Activated T-helper 1 cell treated with anti-CD3 and anti-CD28 coated beads, Interleukin-2, amount 50 U/mL, for 16 hours (primary cell): ENCODE measurements at regions not wholly inside any gene's neighbourhood (a gene's known extent, or its start where the extent isn't known, plus 50 kb on each side); places are given as distances from the start of the nearest gene placed in this dataset.

Experiments
- DNase-seq, 2 donors: peaks; one replicate each; pipeline ENCODE4 v3.0.0-alpha.2; 2020; ENCODE audit warnings: low read depth in 1 of 2, low spot score in 1 of 2

DNA sequence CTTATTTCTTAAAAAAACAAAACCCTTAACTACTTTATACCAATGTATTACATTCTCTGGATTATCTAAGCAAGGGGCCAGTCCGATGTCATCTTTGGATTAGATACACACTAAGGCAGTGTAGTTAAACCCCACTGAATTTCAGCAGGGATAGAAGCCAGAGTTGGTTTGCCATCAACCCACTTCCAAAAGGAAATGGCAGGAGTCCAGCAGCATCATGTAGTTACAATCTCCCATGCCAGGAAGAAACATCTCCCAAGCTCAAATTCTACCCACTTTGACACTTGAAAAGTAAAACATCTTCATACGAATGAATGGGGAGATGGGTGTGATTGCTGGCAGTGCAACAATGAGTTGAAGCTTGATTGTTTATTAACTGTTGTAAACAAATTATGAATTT, 203.5 kb upstream of the PLXNC1 start:
- no peak for DNase-seq

DNA sequence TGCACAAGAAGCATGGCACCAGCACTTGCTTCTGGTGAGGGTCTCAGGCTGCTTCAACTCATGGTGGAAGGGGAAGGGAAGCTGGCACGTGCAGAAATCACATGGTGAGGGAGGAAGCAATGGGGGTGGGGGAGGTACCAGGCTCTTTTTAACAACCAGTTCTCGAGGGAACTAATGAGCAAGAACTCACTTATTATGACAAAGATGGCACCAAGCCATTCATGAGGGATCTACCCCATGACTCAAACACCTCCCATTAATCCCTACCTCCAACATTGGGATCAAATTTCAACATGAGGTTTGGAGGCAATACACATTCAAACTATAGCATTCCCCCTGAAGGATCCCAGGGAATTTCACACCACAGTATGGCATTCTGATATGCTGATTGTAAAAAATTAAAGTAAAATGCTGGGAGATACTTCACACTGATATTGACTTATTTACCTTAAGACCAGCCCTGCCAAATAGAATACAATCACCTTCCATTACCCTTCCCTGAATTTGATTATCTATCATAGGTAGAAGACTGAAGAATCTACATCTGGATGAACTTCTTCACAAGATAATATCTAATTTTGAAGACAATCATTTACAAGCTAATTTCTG, 201.7 kb upstream of the PLXNC1 start:
- no peak for DNase-seq

DNA sequence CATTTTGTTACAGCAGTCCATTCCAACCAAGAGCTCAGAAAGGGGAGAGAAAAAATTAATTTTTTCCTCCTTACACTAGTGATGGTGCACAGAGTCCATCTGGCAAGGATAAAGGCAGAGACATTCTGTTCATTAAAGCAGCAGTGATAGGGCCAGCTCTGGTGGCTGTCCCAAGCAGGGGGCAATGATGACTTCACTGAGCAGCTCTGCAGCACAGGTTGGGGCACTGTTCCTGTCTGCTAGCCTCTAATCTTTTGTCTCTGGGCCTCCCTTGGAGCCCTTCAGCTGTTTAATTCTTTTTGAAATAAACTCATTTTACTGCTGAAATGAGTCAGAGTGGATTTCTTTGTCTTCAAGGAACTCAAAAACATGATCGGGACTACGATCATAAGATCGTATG, 200.9 kb upstream of the PLXNC1 start:
- DNase-seq: no peak

DNA sequence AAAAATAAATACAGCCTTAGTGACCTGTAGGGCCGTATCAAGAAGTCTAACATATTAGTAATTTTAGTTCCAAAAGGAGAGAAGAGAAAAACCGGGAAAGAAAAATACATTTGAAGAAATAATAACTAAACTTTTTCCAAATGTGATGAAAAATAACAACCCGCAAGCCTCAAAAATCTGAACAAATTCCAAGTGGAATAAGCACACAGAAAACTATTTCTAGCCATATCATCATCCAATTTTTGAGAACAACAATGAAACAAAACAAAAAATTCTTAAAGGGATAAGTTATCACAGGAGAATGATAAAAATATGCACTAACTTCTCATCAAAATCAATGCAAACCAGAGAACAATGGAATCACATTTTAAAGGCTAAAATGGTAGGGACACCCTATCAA, 198.1 kb upstream of the PLXNC1 start:
- DNase-seq: no peak

DNA sequence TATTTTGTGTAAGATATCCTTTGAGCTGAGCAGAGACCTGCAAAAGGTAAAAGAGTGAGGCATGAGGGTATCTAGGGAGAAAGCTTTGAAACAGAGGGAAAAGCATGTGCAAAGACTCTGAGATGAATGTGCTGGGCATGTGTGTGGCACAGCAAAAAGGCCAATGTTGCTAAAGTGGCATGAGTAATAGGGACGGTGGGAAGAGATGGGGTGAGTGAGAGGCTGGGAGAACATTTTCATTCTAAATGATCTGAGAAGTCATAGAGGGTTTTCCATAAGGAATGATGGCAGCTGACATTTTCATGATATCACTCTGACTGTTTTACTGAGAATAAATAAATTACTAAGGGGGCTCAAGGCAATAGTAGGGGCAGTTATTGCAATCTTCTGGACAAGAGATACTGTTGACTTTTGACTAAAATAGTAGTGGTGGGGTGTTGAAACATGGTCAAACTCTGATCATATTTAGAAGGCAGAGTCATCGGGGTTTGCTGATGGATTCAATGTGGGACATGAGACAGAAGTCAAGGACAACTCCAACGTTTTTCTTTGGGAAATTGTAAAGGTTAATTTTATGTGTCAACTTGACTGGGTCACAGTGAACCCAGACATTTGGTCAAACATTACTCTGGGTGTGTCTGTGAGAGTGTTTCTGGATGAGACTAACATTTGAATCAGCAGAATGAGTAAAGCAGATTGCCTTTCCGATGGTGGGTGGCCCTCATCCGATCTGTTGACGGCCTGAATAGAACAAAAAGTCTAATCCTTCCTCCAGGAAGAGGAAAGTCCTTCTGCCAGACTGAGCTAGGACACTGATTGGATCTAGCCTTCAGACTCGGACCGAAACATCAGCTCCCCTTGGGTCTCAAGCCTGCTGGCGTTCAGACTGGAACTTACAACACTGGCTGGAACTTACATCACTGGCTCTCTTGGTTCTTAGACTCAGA, 193.9 kb upstream of the PLXNC1 start:
- DNase-seq: no peak

DNA sequence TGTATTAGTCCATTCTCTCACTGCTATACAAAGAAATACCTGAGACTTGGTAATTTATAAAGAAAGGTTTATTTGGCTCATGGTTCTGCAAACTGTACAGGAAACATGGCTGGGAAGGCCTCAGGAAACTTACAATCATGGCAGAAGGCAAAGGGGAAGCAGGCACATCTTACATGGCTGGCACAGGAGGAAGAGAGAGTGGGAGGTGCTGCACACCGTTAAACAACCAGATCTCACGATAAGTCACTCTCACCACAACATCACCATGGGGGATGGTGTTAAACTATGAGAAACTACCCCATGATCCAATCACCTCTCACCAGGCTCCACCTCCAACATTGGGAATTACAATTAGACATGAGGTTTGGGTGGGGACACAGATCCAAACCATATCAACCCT, 191.8 kb upstream of the PLXNC1 start:
- no peak for DNase-seq

DNA sequence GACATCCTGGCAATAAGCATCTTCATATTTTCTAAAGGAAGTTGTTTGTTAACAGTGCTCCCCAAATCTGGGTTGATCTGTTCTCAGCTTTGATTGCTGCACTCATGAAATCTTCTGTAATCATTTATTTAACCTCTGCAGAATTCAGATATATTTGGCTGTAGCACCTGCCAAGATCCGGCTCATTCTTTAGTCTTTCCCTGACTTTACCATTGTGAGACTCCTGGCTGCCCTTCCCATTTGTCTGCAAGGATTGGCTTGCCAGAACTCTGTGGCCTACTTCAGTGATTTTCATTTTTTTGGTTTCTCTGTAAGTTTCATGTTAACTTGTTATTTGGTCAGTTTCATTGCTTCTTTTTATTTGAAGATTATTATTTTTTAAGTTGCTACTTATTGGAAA, 191.2 kb upstream of the PLXNC1 start:
- no peak for DNase-seq

DNA sequence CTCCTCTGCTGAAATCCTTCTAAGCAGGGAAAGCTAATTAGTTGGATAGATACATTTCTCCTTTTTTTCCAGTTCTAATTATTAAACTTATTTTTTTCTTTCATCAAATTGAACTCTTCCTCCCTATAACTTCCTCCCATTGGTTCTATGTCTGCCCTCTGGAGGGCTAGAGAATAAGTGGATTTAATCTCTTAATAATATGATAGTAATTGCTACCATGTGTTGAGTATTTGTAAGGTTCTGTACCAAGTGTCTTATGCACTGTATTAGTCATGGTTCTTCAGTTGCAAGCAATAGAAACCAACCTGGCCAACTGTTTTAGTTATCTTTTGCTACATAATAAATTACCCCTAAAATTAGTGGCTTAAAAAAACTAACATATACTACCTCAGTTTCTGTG, 190.5 kb upstream of the PLXNC1 start:
- no peak for DNase-seq

DNA sequence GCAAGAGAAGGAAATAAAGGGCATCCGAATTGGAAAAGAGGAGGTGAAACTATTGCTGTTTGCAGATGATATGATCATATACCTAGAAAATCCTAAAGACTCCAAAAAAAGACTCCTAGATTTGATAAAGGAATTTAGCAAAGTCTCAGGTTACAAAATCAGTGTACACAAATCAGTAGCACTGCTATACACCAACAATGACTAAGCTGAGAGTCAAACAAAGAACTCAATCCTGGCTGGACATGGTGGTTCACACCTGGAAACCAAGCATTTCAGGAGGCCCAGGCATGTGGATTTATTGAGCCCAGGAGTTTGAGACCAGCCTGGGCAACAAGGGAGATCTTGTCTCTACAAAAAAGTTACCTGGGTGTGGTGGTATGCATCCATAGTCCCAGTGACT, 188.7 kb upstream of the PLXNC1 start:
- no peak for DNase-seq

DNA sequence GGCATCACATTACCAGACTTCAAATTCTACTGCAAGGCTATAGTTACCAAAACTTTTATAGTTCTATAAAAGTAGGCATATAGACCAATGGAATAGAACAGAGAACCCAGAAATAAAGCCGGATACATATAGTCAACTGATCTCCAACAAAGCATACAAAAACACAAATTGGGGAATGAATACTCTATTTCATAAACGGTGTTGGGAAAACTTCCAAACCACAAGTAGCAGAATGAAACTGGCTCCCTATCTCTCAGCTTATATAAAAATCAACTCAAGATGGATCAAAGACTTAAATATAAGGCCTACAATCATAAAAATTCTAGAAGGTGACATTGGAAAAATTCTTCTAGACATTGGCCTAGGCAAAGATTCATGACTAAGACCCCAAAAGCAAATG, 187.9 kb upstream of the PLXNC1 start:
- no peak for DNase-seq

DNA sequence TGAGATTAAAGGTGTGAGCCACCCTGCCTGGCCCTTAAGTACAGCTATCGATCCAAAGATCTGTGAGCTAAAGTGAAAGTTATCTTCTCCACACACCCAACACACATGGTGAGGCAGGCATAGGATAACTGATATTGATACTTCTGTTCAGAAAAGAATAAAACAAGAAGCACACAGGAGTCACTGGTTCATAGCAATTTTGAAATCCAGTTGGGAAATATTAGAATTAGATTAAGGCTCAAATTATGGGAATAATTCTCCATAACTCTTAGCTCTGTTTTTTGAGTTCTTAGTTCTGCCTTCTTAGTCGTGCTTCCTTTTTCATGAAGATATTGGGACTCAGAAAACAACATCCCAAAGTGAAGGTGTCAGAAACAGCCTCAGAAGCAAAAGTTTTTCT, 186.0 kb upstream of the PLXNC1 start:
- DNase-seq: no peak

DNA sequence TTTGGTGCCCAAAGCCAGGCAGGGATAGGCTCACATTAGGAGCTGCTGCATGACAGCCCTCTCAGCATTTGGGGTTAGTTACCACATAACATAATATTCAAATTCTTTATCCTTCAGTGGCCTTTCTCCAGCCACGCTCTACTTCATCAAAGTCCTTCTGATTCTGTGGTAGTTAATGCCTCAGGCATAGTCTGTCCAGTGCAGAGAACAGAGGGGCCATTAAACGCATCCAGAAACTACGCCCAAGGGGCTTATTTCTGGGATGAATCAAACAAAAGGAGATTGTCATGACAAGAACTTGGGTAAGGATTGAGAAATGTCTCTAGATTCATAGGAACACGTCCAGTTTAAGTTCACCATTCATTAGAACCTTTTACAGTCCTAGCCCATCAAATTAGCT, 183.4 kb upstream of the PLXNC1 start:
- DNase-seq: no peak

DNA sequence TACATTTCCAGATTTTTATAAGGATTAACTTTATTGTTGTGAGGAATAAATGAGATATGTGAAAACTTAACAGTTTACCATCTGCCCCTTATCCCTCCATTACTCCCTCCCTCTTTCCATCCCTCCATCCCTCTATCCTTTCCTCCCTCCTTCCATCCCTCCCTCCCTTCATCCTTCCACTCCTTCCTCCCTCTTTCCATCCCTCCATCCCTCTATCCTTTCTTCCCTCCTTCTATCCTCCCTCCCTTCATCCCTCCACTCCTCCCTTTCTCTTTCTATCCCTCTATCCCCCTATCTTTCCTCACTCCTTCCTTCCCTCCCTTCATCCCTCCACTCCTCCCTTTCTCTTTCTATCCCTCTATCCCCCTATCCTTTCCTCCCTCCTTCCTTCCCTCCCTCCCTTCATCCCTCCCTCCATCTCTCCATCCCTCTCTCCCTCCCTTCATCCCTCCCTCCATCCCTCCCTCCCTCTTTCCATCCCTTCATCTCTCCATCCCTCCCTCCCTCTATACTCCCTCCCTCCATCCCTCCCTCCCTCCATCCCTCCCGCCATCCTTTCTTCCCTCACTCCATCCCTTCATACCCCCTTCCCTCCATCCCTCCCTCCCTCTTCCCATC, 181.8 kb upstream of the PLXNC1 start:
- DNase-seq: no peak

DNA sequence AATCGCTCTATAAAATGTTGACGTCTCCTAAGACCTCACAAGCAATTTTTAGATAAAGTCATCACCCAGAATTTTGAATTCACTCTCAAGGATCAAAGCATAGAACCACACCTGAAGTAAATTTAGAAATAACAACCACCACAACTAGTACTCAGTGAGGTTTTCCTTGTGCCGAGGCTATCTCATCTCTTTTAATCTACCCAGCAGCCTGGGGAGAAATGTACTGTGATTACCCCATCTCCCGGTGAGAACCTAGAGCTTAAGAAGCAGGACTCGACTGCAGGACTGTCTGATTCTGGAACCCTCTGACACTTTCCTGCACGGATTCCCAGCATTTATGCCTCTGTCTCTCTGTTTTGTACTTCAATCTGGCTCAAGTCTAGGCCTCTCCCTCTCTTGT, 180.9 kb upstream of the PLXNC1 start:
- no peak for DNase-seq

DNA sequence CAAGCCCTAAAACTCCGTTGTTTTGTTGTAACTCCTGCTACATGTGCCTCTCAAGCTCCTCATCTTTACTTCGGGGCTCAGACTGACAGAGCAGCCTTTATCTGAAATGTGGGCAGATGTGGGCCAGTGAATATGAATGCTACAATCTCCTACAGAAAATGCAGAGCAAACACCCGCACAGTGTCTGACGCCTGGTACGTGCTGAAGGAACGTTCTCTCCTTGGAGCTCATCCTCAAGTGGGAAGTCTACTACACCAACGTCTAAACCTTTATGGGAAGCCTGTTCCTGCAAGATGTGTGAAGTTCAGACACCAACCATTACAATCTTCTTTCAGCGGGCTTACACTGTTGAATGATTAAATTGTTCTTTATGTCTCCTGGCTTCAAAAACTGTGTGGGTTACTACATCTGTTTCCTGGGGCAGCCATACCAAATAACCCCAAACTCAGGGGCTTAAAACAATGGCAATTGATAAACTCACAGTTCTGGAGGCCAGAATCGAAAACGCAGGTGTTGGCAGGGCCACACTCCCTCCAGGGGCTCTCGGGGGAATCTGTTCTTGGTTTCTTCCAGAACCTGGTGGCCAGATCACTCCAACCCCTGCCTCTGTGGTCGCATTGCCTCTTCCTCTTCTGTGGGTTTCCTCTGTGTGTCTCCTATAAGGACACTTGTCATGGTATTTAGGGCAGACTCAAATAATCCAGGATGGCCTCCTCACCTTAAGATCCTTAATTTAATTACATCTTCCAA, 179.7 kb upstream of the PLXNC1 start:
- no peak for DNase-seq

DNA sequence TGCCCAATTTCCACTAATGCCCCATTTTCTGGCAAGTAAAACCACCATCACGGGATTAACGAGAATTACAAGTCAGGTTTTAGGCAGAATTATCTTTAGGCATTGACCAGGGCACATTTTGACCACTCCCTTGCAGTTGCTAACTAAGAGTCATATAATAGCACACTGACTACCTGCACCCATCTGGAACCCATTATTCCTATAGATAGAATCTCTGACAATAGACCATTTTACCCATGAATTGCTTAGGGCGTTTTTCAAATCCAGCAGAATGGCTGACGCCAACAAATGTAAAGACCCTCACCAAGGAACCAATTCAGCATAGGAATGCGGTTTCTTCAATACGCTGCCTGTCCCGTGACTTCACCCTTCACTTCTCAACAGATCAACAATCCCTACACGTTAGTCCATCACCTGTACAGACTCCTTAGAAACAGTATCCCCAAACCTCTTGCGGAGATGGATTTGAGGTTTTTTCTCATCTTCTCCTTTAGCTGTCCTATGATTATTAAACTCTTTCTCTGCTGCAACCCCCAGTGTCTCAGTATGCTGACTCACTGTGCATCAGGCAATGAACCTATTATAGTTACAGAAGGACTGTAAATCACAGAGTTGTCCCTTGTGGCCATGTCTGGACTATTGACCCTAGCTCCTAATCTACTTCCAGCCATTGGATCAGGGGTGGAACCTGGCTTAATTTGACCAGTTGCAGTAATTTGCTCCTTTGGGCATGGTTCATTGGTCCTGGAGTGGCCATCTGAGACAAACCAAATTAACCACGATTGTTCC, 177.3 kb upstream of the PLXNC1 start:
- no peak for DNase-seq

DNA sequence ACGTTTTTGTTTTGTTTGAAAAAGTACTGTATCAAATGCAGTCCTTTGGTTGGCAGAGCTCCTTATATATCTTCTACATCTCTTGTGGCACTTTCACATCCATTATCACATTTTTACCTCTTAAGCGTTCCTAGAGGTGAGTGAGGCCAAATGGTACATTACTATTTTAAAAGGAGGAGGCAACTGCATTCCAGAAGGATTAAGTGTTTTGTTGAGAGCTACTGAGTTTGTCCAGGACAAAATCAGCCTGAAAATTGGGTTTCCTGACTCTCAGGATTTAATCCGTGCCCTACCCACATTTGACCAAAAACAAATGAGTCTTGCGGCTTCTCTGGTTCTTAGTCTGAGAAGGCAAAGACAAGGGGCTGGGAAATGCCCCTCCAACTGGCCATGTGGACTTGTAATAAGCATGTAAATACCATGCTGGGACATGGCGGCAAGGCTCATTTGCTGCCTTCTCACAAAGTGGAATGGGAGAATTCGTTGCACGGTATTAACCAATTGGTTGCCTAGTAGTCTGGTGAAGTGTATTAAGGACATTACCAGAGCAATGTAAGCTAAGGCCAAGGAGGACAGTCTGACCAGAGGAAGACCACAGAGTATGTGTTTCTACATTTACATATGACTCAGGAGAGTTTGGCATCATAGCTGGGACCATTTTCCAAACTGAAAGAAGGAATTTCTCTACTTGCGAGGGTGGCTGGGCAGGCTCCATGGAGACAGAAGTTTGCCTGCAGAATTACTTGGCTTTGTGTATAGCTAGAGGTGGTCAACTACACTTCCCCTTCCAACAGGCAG, 175.8 kb upstream of the PLXNC1 start:
- DNase-seq: no peak

DNA sequence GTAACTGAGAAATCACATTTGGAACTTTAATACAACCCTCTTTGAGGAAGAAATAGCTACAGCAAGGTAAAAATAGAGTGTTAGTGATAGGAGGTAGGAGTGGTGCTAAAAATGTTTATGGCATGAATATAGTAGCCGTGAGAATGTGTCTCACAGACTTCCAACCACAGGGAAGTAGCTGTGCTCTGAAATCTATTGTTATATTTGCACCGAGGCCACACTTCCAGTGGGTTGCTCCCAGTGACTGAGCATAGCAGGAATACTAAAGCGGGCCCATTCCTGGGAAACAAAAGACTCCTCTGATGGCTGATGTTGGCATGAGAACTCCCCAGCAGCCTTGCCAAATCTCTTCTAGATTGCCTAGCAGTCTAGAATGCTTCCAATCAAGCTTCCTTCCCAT, 174.1 kb upstream of the PLXNC1 start:
- DNase-seq: no peak

DNA sequence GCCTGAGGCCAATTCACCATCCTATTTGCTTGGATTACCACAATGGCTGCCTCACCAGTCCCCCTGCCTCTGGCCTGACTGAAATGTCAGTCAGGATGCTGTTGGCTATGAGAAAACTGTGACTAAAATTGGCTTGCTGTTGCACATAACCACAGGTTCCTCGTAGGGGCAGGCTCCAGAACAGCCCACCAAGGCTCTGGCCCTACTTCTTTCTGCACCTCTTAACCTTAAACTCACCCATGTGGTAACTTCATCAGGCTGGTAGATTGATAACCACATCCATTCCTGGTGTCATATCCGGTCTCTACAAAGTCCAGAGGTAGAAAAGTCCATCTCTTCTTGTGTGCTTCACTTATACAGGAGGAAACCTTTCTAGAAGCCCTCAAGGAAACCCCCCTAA, 172.4 kb upstream of the PLXNC1 start:
- DNase-seq: no peak

DNA sequence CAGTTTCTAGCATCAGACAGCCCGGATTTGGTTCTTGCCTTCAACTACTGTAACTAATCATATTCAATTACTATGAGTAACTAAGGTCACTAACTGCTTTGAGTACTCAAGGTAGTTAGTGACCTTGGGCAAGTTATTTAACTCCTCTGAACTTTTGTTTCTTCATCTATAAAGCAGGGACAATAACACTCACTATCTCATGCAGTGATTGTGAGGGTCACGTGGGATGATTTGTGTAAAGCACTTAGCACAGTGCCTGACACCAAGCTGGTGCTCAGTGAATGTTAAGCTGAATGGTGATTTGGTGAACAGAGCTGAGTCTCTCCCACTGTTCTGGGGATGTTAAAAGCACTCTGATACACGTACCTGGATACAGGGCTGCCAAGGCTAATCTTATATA, 171.3 kb upstream of the PLXNC1 start:
- no peak for DNase-seq
